SK-N-SH treated with all-trans-retinoic acid at 6 μM for 48 hours (cell line): ENCODE measurements at regions not wholly inside any gene's neighbourhood (a gene's known extent, or its start where the extent isn't known, plus 50 kb on each side); places are given as distances from the start of the nearest gene placed in this dataset.

Experiments
- ATAC-seq: fragments of 200-7000 bp; cut with Tn5 transposase; 3 replicates; pipeline ENCODE4 v1.9.1; 2020; ENCODE audit warnings: mild to moderate bottlenecking, moderate library complexity
- ARNTL ChIP-seq: fragments of 450-650 bp; formaldehyde crosslinking; IDR thresholded peaks from 2 replicates; pipeline ENCODE4 v1.5.0; 2020; ENCODE audit warnings: low read depth, mild to moderate bottlenecking, moderate library complexity, borderline replicate concordance
- BACH2 ChIP-seq: fragments of 250-450 bp; sonication (Bioruptor Pico); IDR thresholded peaks from 2 replicates; pipeline ENCODE4 v1.9.0; 2021; ENCODE audit warnings: mild to moderate bottlenecking, borderline replicate concordance
- CSDC2 ChIP-seq: fragments of 250-450 bp; sonication (Bioruptor Pico); IDR thresholded peaks from 2 replicates; pipeline ENCODE4 v1.5.0; 2020; ENCODE audit warnings: mild to moderate bottlenecking, moderate library complexity
- ESRRG ChIP-seq: fragments of 250-450 bp; sonication (Bioruptor Pico); IDR thresholded peaks from 2 replicates; pipeline ENCODE4 v1.6.1; 2021; ENCODE audit warnings: mild to moderate bottlenecking
- GLIS3 ChIP-seq: fragments of 250-450 bp; sonication (Bioruptor Pico); IDR thresholded peaks from 2 replicates; pipeline ENCODE4 v1.5.0; 2020; ENCODE audit warnings: mild to moderate bottlenecking, moderate library complexity
- ISL1 ChIP-seq: fragments of 250-450 bp; sonication (Bioruptor Pico); IDR thresholded peaks from 2 replicates; pipeline ENCODE4 v2.1.2; 2022; ENCODE audit warnings: mild to moderate bottlenecking, moderate library complexity
- OSR1 ChIP-seq: fragments of 250-450 bp; sonication (Bioruptor Pico); IDR thresholded peaks from 2 replicates; pipeline ENCODE4 v1.8.0; 2022; ENCODE audit warnings: moderate library complexity, mild to moderate bottlenecking, inconsistent platforms
- RARB ChIP-seq: fragments of 250-450 bp; sonication (Bioruptor Pico); IDR thresholded peaks from 2 replicates; pipeline ENCODE4 v1.8.0; 2021; ENCODE audit warnings: mild to moderate bottlenecking, moderate library complexity
- SNAI2 ChIP-seq: fragments of 250-450 bp; sonication (Bioruptor Pico); IDR thresholded peaks from 2 replicates; pipeline ENCODE4 v1.5.0; 2020; ENCODE audit warnings: mild to moderate bottlenecking, moderate library complexity
- TCF4 ChIP-seq: fragments of 250-450 bp; sonication (Bioruptor Pico); IDR thresholded peaks from 2 replicates; pipeline ENCODE4 v1.8.0; 2021; ENCODE audit warnings: mild to moderate bottlenecking, moderate library complexity, borderline replicate concordance
- TOX ChIP-seq: fragments of 250-450 bp; sonication (Bioruptor Pico); IDR thresholded peaks from 2 replicates; pipeline ENCODE4 v1.8.0; 2021; ENCODE audit warnings: mild to moderate bottlenecking, moderate library complexity, borderline replicate concordance
- ZC3H10 ChIP-seq: fragments of 250-450 bp; sonication (Bioruptor Pico); IDR thresholded peaks from 2 replicates; pipeline ENCODE4 v1.5.1; 2021; ENCODE audit warnings: mild to moderate bottlenecking, moderate library complexity
- ZFP3 ChIP-seq: fragments of 250-450 bp; sonication (Bioruptor Pico); IDR thresholded peaks from 2 replicates; pipeline ENCODE4 v1.5.0; 2020; ENCODE audit warnings: mild to moderate bottlenecking, moderate library complexity
- ZFP30 ChIP-seq: fragments of 450-650 bp; formaldehyde crosslinking; IDR thresholded peaks from 2 replicates; pipeline ENCODE4 v1.5.0; 2022; ENCODE audit warnings: mild to moderate bottlenecking, moderate library complexity
- ZNF565 ChIP-seq: fragments of 450-650 bp; formaldehyde crosslinking; conservative IDR thresholded peaks from 2 replicates; pipeline ENCODE4 v1.5.0; 2020; ENCODE audit warnings: low read depth, mild to moderate bottlenecking, moderate library complexity
- ZNF70 ChIP-seq: fragments of 450-650 bp; formaldehyde crosslinking; IDR thresholded peaks from 2 replicates; pipeline ENCODE4 v1.5.0; 2020; ENCODE audit warnings: mild to moderate bottlenecking, moderate library complexity
- ZNF8 ChIP-seq: fragments of 450-650 bp; formaldehyde crosslinking; IDR thresholded peaks from 2 replicates; pipeline ENCODE4 v1.5.0; 2020; ENCODE audit warnings: mild to moderate bottlenecking, moderate library complexity
- TF ChIP-seq, protein P1 (sequence below): fragments of 250-450 bp; sonication (Bioruptor Pico); IDR thresholded peaks from 2 replicates; pipeline ENCODE4 v1.8.0; 2020; ENCODE audit warnings: mild to moderate bottlenecking, moderate library complexity, borderline replicate concordance
- TF ChIP-seq, protein P2 (sequence below): fragments of 250-450 bp; sonication (Bioruptor Pico); IDR thresholded peaks from 2 replicates; pipeline ENCODE4 v1.5.0; 2020; ENCODE audit warnings: mild to moderate bottlenecking, moderate library complexity

DNA sequence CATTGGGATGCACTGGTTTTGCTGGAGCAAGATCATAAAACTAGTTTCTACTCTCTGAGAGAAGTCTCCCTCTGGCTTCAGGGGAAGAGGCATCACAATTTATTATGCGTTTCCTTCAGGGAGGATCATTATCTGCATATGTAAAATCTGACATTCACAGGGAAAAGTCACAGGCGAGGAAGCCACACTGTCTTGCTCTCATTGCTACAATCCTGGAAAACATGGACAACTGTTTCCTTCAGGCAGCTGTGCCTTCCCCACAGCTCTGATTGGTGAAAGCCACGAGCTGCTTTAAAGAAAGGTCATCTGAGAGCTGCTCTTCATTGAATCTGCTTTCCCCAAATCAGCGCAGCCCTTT, 397.8 kb downstream of the MED10 start (continued):
- TF ChIP-seq GLIS3 (no peak), RARB (CRISPR knock-in tag) (no peak), ARNTL (no peak), OSR1 (CRISPR knock-in tag) (no peak)

DNA sequence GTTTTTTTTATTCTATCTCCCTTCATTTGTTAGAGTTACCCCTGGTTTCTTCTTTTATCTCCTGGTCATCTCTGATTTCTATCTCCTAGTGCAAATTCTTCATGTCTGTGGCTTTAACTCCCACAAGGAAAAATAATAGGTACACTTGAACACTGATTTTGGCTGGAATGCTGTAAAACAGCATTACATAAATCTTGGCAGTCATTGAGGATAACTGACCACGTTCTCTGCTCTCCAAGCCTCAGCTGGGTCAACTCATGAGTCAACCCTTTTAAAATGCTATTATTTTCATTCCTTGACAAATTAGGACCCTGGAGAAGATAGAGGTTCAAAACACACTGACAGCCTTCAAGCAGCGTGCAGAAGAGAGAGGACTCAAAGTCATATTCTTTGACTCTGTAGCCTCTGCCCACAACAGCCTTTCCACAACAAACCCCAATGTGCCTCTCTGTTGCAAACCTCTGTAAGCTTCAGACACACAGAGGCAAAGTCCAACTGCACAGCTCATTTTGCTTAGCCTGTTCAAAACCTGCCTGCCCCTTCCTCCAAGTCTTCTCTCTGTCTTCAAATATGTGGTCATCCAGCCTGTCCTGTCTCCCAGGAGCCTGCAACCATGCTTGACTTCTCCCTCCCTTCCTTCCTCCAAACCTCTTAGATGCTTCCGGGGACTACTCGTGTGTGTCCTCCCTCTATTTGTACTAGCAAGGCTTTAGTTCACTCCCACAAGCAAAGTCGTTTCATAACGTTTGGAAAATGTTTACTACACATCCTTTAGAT, 398.4 kb downstream of the MED10 start:
- ATAC-seq: no peak
- TF ChIP-seq RARB (CRISPR knock-in tag) (no peak), ISL1 (CRISPR knock-in tag) (peak; percentile 36; the same call in 1 of the 2 replicates), ZNF565 (CRISPR knock-in tag) (no peak), ZFP30 (CRISPR knock-in tag) (no peak), ZFP3 (CRISPR knock-in tag) (no peak), CSDC2 (CRISPR knock-in tag) (no peak), ZNF8 (CRISPR knock-in tag) (no peak), TCF4 (no peak)

DNA sequence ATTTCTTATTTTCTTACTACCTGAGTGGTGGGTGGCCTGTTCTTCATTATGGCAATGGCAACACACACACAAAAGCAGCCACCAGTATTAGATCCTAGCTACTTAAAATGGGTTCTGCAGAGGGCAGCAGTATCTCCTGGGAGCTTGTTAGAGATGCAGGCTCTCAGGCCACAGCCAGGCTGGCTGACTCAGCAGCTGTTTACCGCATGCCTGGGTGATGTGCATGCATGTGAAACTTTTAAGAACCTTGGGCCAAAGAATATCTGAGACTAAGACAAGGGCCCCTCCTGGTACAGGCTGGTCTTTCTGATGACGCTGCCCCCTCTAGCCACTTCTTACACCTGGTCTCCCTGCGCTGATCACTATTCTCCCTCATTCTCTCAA, 399.0 kb downstream of the MED10 start:
- TF ChIP-seq TOX (CRISPR knock-in tag): no peak
- TF ChIP-seq, protein P1, sequence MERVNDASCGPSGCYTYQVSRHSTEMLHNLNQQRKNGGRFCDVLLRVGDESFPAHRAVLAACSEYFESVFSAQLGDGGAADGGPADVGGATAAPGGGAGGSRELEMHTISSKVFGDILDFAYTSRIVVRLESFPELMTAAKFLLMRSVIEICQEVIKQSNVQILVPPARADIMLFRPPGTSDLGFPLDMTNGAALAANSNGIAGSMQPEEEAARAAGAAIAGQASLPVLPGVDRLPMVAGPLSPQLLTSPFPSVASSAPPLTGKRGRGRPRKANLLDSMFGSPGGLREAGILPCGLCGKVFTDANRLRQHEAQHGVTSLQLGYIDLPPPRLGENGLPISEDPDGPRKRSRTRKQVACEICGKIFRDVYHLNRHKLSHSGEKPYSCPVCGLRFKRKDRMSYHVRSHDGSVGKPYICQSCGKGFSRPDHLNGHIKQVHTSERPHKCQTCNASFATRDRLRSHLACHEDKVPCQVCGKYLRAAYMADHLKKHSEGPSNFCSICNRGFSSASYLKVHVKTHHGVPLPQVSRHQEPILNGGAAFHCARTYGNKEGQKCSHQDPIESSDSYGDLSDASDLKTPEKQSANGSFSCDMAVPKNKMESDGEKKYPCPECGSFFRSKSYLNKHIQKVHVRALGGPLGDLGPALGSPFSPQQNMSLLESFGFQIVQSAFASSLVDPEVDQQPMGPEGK (CRISPR knock-in tag): no peak
- no peak for TF ChIP-seq SNAI2 (CRISPR knock-in tag)
- no peak for TF ChIP-seq ZNF70 (CRISPR knock-in tag)
- no peak for TF ChIP-seq RARB (CRISPR knock-in tag)
- no peak for TF ChIP-seq ZC3H10
- TF ChIP-seq ISL1 (CRISPR knock-in tag): no peak
- TF ChIP-seq CSDC2 (CRISPR knock-in tag): no peak
- TF ChIP-seq, protein P2, sequence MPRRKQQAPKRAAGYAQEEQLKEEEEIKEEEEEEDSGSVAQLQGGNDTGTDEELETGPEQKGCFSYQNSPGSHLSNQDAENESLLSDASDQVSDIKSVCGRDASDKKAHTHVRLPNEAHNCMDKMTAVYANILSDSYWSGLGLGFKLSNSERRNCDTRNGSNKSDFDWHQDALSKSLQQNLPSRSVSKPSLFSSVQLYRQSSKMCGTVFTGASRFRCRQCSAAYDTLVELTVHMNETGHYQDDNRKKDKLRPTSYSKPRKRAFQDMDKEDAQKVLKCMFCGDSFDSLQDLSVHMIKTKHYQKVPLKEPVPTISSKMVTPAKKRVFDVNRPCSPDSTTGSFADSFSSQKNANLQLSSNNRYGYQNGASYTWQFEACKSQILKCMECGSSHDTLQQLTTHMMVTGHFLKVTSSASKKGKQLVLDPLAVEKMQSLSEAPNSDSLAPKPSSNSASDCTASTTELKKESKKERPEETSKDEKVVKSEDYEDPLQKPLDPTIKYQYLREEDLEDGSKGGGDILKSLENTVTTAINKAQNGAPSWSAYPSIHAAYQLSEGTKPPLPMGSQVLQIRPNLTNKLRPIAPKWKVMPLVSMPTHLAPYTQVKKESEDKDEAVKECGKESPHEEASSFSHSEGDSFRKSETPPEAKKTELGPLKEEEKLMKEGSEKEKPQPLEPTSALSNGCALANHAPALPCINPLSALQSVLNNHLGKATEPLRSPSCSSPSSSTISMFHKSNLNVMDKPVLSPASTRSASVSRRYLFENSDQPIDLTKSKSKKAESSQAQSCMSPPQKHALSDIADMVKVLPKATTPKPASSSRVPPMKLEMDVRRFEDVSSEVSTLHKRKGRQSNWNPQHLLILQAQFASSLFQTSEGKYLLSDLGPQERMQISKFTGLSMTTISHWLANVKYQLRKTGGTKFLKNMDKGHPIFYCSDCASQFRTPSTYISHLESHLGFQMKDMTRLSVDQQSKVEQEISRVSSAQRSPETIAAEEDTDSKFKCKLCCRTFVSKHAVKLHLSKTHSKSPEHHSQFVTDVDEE (CRISPR knock-in tag): no peak
- TF ChIP-seq ZFP30 (CRISPR knock-in tag): no peak
- no peak for TF ChIP-seq BACH2 (CRISPR knock-in tag)
- TF ChIP-seq ZNF565 (CRISPR knock-in tag): no peak
- no peak for TF ChIP-seq GLIS3
- no peak for TF ChIP-seq ARNTL
- TF ChIP-seq ZNF8 (CRISPR knock-in tag): no peak
- TF ChIP-seq ESRRG (CRISPR knock-in tag): no peak

DNA sequence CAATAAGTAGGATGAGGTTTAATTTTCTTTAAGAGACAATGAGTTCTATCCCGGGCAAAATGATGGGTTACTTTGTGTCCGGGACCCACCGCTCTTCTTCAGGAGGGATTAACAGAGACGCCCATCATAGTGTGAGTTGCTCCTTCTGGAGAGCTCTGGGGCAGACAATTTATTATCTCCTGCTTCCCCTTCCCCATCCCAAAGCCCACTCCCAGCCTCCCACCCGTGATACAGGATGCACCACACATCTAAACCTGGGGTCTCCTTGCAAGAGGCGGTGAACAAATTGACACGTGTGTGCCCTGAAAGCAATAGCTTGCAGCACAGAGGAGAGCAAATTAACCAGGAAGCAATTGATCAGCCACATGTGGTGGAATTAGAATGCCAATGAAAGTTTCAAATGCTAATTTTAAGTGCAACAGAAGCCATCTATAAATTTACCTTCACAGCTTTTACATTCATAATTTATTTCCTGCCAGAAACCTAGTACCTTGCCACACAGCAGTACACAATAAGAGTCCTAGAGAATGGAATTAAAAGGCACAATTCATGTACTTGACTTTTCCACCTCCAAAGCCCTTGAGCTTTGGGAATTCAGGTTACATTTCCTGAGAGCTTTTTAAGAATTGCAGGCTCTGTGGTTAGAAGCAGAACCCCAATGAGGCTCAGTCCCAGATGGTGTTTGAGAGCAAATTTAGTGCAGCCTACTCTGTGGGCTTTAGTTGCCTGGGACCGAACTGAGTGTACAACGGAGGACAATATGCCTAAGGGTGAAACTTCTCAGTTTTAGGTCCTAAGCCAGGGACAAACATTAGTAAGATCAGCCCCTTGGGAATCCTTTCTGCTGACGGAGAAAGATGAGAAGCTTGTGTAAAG, 399.6 kb downstream of the MED10 start:
- ATAC-seq: no peak
- TF ChIP-seq ZNF8 (CRISPR knock-in tag): no peak

More for the DNA sequence above, 399.0 kb downstream of the MED10 start:
- ATAC-seq: no peak

DNA sequence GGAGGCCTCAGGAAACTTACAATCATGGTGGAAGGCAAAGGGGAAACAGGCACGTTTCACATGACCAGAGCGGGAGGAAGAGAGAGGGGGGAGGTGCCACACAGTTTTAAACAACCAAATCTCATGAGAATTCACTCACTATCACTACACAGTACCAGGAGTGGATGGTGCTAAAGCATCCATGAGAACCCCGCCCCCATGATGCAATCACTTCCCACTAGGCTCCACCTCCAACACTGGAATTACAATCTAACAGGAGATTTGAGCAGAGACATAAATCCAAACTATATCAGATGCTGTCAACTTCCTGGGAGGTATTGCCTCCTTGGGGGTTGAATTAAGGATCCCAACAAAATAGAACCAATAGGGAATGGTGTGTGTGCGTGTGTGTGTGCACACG, 407.1 kb downstream of the MED10 start:
- TF ChIP-seq, protein P2 (CRISPR knock-in tag): no peak
- no peak for TF ChIP-seq TOX (CRISPR knock-in tag)
- no peak for TF ChIP-seq ZC3H10
- no peak for ATAC-seq
